ENCODE measurements at regions not wholly inside any gene's neighbourhood (a gene's known extent, or its start where the extent isn't known, plus 50 kb on each side); places are given as distances from the start of the nearest gene placed in this dataset.

DNA sequence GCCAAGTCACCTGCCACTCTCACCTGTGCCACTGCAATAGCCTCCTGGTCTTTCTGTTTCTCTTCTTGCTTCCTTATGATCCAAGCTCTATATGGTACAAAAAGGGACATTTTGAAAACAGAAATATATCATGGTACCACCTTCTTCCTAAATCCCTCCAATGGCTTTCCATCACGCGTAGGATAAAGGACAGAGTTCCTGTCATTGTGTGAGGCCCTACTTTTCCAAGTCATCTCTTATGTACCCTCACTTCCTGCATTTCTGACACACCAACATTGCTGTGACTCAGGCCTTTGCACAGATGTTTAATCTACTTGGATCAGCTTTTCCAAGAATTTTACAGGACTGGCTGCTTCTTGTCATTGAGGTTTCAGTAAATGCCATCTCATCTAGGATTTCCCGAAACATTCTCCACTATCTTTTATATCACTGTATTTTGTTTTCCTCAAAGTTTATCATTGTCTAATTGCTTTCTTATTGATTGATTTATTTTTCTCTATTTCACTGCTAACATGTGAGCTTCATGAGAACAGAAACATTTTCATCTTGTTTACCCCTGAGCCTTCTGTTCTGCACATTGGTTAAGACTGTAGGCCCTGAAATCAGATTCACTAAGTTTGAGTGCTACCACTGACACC lies 426.1 kb upstream of the FANCL start:
- FAIRE-seq, result no peak

- no peak for FAIRE-seq
Measured at GRCh38 chr2:58666323-58666970, 425.3 kb upstream of the FANCL start.

GRCh38 chr2:58665154-58665553 lies 424.0 kb upstream of the FANCL start:
- no peak for FAIRE-seq

- FAIRE-seq, result no peak
Measured at GRCh38 chr2:58664523-58665151, 423.5 kb upstream of the FANCL start.

GRCh38 chr2:58660046-58660445 lies 418.9 kb upstream of the FANCL start:
- FAIRE-seq, result no peak

DNA sequence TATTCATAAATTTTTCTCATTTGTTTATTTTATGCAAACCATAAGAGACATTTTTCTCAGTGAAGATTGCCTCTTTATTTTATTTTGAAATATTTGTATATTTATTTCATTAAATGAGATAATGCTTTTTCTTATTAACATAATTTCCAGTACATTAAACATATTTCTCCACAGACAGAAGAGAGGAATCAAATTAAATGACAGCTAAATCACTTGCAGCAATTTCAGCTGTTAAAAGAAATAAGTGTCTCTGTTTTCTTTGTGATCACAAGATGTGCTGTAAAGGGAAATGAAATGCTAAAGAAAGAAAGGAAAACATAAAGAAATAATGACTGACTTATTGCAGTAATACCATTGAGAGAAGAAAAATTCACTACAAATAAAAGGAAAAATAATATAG lies 414.0 kb upstream of the FANCL start:
- no peak for FAIRE-seq

- no peak for FAIRE-seq
Measured at GRCh38 chr2:58651930-58652329, 410.8 kb upstream of the FANCL start.

DNA sequence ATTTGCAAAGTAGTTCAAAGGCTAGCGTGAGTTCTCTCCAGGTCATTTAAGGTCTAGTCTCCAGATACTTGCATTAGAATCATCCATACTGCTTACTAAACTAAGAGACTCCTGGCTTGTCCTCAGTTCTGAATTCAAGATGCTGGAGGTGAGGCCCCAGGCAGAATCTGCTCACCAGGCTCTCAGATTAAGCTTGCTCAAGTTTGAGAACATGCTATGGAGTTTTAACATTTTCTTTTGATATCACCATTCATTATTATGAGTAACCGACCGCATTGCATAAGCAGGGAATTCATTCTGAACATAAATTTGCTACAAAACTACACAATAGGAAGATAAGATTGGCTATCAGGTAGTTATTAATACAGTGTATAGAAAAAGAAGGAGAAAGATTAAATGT lies 409.7 kb upstream of the FANCL start:
- FAIRE-seq, result no peak

- no peak for FAIRE-seq
Measured at GRCh38 chr2:58649756-58650155, 408.6 kb upstream of the FANCL start.

DNA sequence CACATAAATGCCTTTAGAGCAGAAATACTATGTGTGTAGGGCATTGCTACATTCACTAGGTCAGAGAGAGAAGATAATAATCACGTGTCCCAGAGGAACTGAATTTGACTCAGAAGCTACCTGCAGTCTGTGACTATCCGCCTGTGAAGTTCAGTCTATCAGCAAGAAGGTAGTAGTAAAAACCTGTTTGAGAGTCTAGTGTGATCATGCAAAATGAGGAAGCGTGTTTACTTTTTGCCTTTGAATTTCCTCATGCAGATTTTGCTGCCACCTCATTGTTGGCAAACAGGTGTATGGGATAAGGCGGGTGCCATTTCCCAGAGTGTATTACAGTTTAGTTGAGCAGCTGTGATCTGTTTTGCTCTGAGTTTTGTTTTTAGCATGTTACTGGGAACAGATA lies 403.9 kb upstream of the FANCL start:
- no peak for FAIRE-seq

DNA sequence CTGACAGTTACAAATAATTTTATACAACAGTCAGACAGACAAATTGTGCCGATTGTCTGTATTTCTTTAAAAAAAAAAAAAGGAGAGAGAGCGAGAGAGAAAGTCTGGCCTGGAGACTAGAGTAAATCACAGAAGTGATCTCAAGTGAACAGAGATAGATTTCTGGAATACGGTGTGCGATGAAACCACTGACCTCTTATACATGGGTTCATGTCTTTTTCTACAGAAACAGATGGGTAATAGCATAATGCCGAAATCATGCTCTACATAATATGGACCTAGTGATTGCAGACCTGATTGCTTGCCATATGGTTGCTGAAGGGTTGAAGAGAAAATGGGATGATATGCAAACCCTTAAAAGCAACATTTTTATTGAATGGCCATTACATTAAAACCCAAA lies 403.3 kb upstream of the FANCL start:
- FAIRE-seq, result no peak

GRCh38 chr2:58641001-58641400 lies 399.9 kb upstream of the FANCL start:
- FAIRE-seq, result no peak

DNA sequence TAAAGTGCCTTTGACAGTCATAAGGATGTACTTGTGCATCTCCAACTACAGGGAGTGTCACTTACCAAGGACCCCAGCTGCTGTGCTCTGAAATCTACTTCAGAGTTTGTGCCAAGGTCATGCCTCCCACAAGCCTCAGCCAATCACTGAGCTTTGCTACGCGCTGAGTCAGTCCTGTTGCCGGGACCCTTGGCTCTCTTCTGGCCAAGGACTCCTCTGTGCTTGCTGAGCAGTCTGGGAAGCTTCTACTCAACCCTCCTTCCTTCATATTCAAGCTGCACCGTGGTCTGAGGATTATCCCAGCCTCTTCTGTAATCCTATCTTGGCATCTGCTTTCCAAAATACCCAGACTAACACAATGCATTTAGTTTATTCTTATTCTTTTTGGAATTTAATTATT lies 398.9 kb upstream of the FANCL start:
- FAIRE-seq, result no peak

GRCh38 chr2:58638256-58638805 lies 397.2 kb upstream of the FANCL start:
- no peak for FAIRE-seq

- FAIRE-seq, result no peak
Measured at GRCh38 chr2:58636872-58637271, 395.7 kb upstream of the FANCL start.

- FAIRE-seq, result no peak
Measured at GRCh38 chr2:58635801-58636375, 394.8 kb upstream of the FANCL start.

- FAIRE-seq, result no peak
Measured at GRCh38 chr2:58634653-58635370, 393.7 kb upstream of the FANCL start.

- FAIRE-seq, result no peak
Measured at GRCh38 chr2:58633613-58634365, 392.7 kb upstream of the FANCL start.

- FAIRE-seq, result no peak
Measured at GRCh38 chr2:58631986-58632385, 390.9 kb upstream of the FANCL start.

GRCh38 chr2:58629545-58630119 lies 388.5 kb upstream of the FANCL start:
- FAIRE-seq, result no peak

GRCh38 chr2:58620896-58621295 lies 379.8 kb upstream of the FANCL start:
- no peak for FAIRE-seq

DNA sequence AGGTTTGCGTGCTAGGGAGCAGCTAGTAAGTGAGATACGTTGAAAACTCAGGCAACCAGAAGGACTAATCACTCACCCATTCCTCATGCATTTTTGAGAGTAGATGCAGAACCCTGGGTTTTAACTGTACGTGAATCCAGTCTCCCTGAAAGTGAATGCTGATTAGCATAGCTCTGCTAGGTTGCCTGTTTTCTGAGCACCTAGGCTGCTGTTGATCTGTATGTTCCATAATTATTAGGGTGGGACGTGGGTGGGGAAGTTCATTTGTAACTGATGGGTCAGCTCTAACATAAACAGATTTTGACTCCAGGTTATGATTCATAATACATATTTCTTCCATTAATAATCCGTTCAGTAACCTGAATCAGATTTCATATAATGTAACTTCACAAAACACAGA lies 379.0 kb upstream of the FANCL start:
- no peak for FAIRE-seq

All from islet of Langerhans (tissue), 1 donor.